ENCODE measurements at regions not wholly inside any gene's neighbourhood (a gene's known extent, or its start where the extent isn't known, plus 50 kb on each side); places are given as distances from the start of the nearest gene placed in this dataset.

DNA sequence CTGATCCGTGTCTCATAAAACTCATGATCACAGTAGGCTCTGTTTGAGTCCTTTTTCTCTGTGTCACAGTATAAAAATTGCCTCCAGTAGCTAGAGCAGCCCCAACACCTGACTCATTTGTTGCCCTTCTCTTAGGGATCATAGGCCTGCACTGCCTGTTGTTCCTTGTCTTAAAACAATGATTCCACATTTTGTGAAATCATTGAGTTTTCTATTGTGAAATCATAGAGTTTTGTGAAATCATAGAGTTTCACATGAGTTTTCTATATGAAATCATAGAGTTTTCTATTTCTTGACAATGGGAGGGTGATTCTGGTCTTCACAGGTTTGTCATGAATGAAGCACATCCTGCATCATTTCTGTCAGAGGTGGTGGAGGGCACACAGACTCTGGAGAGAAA, 239.9 kb downstream of the GASK1B start:
- no peak overlapping the region for H2AFZ ChIP-seq (ENCODE audit: low read length)

DNA sequence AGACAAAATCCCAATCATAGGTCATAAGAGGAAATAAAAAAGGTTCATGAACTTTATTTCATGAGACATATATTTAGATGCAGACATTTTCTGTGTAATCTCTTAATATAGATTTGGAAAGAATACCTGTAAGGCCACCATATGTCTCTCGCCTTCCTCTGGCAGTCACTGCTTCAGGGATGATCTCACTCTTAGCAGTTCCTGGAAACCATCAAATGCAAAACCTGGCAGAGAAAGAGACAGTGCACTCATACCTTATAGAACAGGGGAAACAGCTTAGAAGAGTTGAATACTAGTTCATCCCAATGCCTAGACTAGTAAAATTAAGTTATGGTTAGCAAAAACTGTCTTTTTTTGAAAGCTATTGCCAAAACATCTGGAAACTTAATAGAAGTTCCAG, 243.3 kb downstream of the GASK1B start:
- Histone ChIP-seq H3K4me1 (ENCODE audit: insufficient read depth, low read length, poor library complexity, severe bottlenecking) (no peaks in the 10 kb centered on the region), H3K27me3 (ENCODE audit: insufficient read depth, low read length, poor library complexity, severe bottlenecking) (no peaks in the 10 kb centered on the region), H3K9me3 (ENCODE audit: insufficient read depth, low read depth, low read length) (no peaks in the 10 kb centered on the region), H3K4me2 (ENCODE audit: low read depth, low read length, poor library complexity, severe bottlenecking) (no peak overlapping the region), H4K20me1 (ENCODE audit: insufficient read depth, low read length, poor library complexity, severe bottlenecking) (no peaks in the 10 kb centered on the region), H3K9me2 (replicated peaks; ENCODE audit: low read depth, low read length) (no peaks in the 10 kb centered on the region), H3K9ac (ENCODE audit: low read depth, low read length, poor library complexity, severe bottlenecking) (no peak overlapping the region), H3K36me3 (ENCODE audit: insufficient read depth, low read length) (no peaks in the 10 kb centered on the region), H2AFZ (ENCODE audit: low read length) (no peak overlapping the region), H3F3A (ENCODE audit: low read depth) (no peaks in the 10 kb centered on the region), H3K4me3 (ENCODE audit: low read length, poor library complexity, severe bottlenecking) (no peak overlapping the region), H3K79me2 (ENCODE audit: insufficient read depth, low read length) (no peaks in the 10 kb centered on the region)
- TF ChIP-seq, protein P1, sequence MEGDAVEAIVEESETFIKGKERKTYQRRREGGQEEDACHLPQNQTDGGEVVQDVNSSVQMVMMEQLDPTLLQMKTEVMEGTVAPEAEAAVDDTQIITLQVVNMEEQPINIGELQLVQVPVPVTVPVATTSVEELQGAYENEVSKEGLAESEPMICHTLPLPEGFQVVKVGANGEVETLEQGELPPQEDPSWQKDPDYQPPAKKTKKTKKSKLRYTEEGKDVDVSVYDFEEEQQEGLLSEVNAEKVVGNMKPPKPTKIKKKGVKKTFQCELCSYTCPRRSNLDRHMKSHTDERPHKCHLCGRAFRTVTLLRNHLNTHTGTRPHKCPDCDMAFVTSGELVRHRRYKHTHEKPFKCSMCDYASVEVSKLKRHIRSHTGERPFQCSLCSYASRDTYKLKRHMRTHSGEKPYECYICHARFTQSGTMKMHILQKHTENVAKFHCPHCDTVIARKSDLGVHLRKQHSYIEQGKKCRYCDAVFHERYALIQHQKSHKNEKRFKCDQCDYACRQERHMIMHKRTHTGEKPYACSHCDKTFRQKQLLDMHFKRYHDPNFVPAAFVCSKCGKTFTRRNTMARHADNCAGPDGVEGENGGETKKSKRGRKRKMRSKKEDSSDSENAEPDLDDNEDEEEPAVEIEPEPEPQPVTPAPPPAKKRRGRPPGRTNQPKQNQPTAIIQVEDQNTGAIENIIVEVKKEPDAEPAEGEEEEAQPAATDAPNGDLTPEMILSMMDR (conservative IDR thresholded peaks at IDR 0.05; ENCODE audit: low read length), result no peak
- no peak for TF ChIP-seq EZH2phosphoT487 (IDR thresholded peaks at IDR 0.05; ENCODE audit: borderline replicate concordance)

More for the DNA sequence above, 239.9 kb downstream of the GASK1B start:
- H3K4me3 ChIP-seq (ENCODE audit: low read length, poor library complexity, severe bottlenecking), result no peak overlapping the region
- no peak overlapping the region for H3K9ac ChIP-seq (ENCODE audit: low read depth, low read length, poor library complexity, severe bottlenecking)
- H3K4me1 ChIP-seq (ENCODE audit: insufficient read depth, low read length, poor library complexity, severe bottlenecking), result no peaks in the 10 kb centered on the region
- no peak for TF ChIP-seq EZH2phosphoT487 (IDR thresholded peaks at IDR 0.05; ENCODE audit: borderline replicate concordance)
- H3K9me3 ChIP-seq (ENCODE audit: insufficient read depth, low read depth, low read length), result no peaks in the 10 kb centered on the region
- H3K27me3 ChIP-seq (ENCODE audit: insufficient read depth, low read length, poor library complexity, severe bottlenecking), result no peaks in the 10 kb centered on the region
- no peaks in the 10 kb centered on the region for H4K20me1 ChIP-seq (ENCODE audit: insufficient read depth, low read length, poor library complexity, severe bottlenecking)
- no peaks in the 10 kb centered on the region for H3K79me2 ChIP-seq (ENCODE audit: insufficient read depth, low read length)
- H3K36me3 ChIP-seq (ENCODE audit: insufficient read depth, low read length), result no peaks in the 10 kb centered on the region
- H3F3A ChIP-seq (ENCODE audit: low read depth), result no peaks in the 10 kb centered on the region
- no peaks in the 10 kb centered on the region for H3K9me2 ChIP-seq (replicated peaks; ENCODE audit: low read depth, low read length)
- no peak overlapping the region for H3K4me2 ChIP-seq (ENCODE audit: low read depth, low read length, poor library complexity, severe bottlenecking)

DNA sequence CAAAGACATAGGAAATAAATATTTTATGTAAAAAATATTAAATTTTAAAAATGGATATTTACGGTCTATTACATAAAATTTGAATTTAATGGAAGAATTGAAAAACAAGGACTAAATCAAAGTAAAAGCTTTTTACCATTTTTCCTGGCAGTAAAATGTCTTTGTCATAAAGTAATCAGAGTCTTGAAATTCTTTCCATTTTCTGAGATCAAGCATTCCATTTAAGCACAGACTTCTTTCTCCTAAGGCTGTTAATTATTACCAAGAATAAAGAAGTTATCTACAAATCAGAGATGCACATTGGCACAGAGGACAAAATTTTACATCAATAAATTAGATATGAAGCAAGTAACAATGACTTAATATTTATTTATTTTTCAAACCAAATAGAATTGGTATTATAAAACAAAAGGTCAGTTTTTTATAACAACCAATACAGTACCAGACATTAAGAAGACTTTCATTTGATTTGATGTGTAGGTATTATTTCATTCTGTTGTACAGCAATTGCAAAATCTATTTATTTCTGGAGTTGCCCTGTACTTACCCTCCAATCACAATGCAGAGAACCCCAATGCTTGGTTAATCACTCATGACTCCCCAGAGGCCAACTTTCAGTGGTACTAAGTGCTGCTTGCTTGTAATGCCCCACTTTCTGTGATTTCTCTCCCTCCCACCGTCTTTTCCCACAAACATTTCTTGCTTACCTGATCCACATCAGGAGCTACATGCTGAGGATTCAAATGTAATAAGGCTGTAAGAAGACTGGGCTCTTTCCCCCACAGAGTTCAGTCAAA, 254.6 kb downstream of the GASK1B start:
- H3K36me3 ChIP-seq (ENCODE audit: insufficient read depth, low read length), result no peaks in the 10 kb centered on the region
- no peak overlapping the region for H3K4me2 ChIP-seq (ENCODE audit: low read depth, low read length, poor library complexity, severe bottlenecking)
- TF ChIP-seq EZH2phosphoT487 (IDR thresholded peaks at IDR 0.05; ENCODE audit: borderline replicate concordance), result no peak
- TF ChIP-seq, protein P1 (conservative IDR thresholded peaks at IDR 0.05; ENCODE audit: low read length), result no peak
- no peak overlapping the region for H3K4me3 ChIP-seq (ENCODE audit: low read length, poor library complexity, severe bottlenecking)
- no peaks in the 10 kb centered on the region for H3F3A ChIP-seq (ENCODE audit: low read depth)
- H3K9me3 ChIP-seq (ENCODE audit: insufficient read depth, low read depth, low read length), result no peaks in the 10 kb centered on the region
- H3K9ac ChIP-seq (ENCODE audit: low read depth, low read length, poor library complexity, severe bottlenecking), result no peak overlapping the region
- no peaks in the 10 kb centered on the region for H3K27me3 ChIP-seq (ENCODE audit: insufficient read depth, low read length, poor library complexity, severe bottlenecking)
- no peaks in the 10 kb centered on the region for H3K9me2 ChIP-seq (replicated peaks; ENCODE audit: low read depth, low read length)
- no peaks in the 10 kb centered on the region for H3K79me2 ChIP-seq (ENCODE audit: insufficient read depth, low read length)
- H2AFZ ChIP-seq (ENCODE audit: low read length), result no peak overlapping the region
- no peaks in the 10 kb centered on the region for H4K20me1 ChIP-seq (ENCODE audit: insufficient read depth, low read length, poor library complexity, severe bottlenecking)
- no peaks in the 10 kb centered on the region for H3K4me1 ChIP-seq (ENCODE audit: insufficient read depth, low read length, poor library complexity, severe bottlenecking)

GRCh38 chr4:157912212-157912611, 260.6 kb downstream of the GASK1B start:
- Histone ChIP-seq H2AFZ (ENCODE audit: low read length) (no peak overlapping the region), H3K79me2 (ENCODE audit: insufficient read depth, low read length) (no peaks in the 10 kb centered on the region), H3K4me1 (ENCODE audit: insufficient read depth, low read length, poor library complexity, severe bottlenecking) (no peaks in the 10 kb centered on the region), H4K20me1 (ENCODE audit: insufficient read depth, low read length, poor library complexity, severe bottlenecking) (no peaks in the 10 kb centered on the region), H3F3A (ENCODE audit: low read depth) (no peaks in the 10 kb centered on the region), H3K27me3 (ENCODE audit: insufficient read depth, low read length, poor library complexity, severe bottlenecking) (no peaks in the 10 kb centered on the region), H3K4me2 (ENCODE audit: low read depth, low read length, poor library complexity, severe bottlenecking) (no peak overlapping the region), H3K9me2 (replicated peaks; ENCODE audit: low read depth, low read length) (no peaks in the 10 kb centered on the region), H3K36me3 (ENCODE audit: insufficient read depth, low read length) (no peaks in the 10 kb centered on the region), H3K9ac (ENCODE audit: low read depth, low read length, poor library complexity, severe bottlenecking) (no peak overlapping the region), H3K9me3 (ENCODE audit: insufficient read depth, low read depth, low read length) (no peaks in the 10 kb centered on the region), H3K4me3 (ENCODE audit: low read length, poor library complexity, severe bottlenecking) (no peak overlapping the region)
- TF ChIP-seq, protein P1 (conservative IDR thresholded peaks at IDR 0.05; ENCODE audit: low read length), result no peak
- no peak for TF ChIP-seq EZH2phosphoT487 (IDR thresholded peaks at IDR 0.05; ENCODE audit: borderline replicate concordance)

All from Loucy (cell line).